Nephron (organoid): ENCODE measurements at regions not wholly inside any gene's neighbourhood (a gene's known extent, or its start where the extent isn't known, plus 50 kb on each side); places are given as distances from the start of the nearest gene placed in this dataset.
A peak's percentile ranks its signal among the peaks of the same experiment; 100 is the strongest.

ENCODE experiments used
- H3K27ac Mint-ChIP-seq, 3 experiments: 2 replicates each; pipeline ENCODE4 v1.8.0; 2020; ENCODE audit warnings: mixed read lengths in 3 of 3, mild to moderate bottlenecking in 2 of 3, moderate library complexity in 1 of 3
- H3K27me3 Mint-ChIP-seq: 2 replicates; pipeline ENCODE4 v1.8.0; 2021; ENCODE audit warnings: low read depth, mild to moderate bottlenecking, moderate library complexity, mixed read lengths
- H3K36me3 Mint-ChIP-seq: 2 replicates; pipeline ENCODE4 v1.8.0; 2020; ENCODE audit warnings: low read depth, mixed read lengths
- H3K4me1 Mint-ChIP-seq: 2 replicates; pipeline ENCODE4 v1.8.0; 2020; ENCODE audit warnings: mixed read lengths
- H3K4me3 Mint-ChIP-seq, 3 experiments: 2 replicates each; pipeline ENCODE4 v1.8.0; 2020; ENCODE audit warnings: mild to moderate bottlenecking in 3 of 3, mixed read lengths in 3 of 3, moderate library complexity in 2 of 3
- H3K9me3 Mint-ChIP-seq: 2 replicates; pipeline ENCODE4 v1.8.0; 2020; ENCODE audit warnings: mixed read lengths
- TF ChIP-seq, protein P1 (sequence below), 3 experiments: fragments of 200-600 bp; sonication (generic); IDR thresholded peaks; one replicate each; pipeline ENCODE4 v1.5.0; 2021; ENCODE audit warnings: antibody characterized with exemption in 3 of 3; ENCODE audit not compliant: unreplicated experiment in 3 of 3

DNA sequence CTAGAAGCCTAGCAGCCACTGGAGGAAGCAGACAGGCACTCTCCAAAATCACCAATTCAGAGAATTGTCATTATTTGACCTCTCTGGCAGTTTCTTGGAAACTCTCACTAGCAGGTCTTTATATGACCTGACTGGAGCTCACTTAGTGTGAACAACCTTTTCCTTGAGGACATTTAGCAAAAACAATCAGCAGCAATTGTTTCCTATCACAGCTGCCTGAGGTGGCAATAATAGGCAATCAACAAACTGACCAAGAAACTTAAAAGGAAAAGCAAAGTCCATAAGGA, 162.4 kb upstream of the STT3B start:
- H3K27ac Mint-ChIP-seq = peak overlapping the region; percentile 60 to 86 (median 62)
- H3K4me3 Mint-ChIP-seq = no peak overlapping the region
- H3K9me3 Mint-ChIP-seq = peaks cover 2% of the 10 kb centered on the region
- TF ChIP-seq, protein P1, sequence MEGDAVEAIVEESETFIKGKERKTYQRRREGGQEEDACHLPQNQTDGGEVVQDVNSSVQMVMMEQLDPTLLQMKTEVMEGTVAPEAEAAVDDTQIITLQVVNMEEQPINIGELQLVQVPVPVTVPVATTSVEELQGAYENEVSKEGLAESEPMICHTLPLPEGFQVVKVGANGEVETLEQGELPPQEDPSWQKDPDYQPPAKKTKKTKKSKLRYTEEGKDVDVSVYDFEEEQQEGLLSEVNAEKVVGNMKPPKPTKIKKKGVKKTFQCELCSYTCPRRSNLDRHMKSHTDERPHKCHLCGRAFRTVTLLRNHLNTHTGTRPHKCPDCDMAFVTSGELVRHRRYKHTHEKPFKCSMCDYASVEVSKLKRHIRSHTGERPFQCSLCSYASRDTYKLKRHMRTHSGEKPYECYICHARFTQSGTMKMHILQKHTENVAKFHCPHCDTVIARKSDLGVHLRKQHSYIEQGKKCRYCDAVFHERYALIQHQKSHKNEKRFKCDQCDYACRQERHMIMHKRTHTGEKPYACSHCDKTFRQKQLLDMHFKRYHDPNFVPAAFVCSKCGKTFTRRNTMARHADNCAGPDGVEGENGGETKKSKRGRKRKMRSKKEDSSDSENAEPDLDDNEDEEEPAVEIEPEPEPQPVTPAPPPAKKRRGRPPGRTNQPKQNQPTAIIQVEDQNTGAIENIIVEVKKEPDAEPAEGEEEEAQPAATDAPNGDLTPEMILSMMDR (IDR thresholded peaks at IDR 0.05; ENCODE audit: unreplicated experiment in 3 of 3) = no peak
- peaks cover 8% of the 10 kb centered on the region for H3K4me1 Mint-ChIP-seq
- H3K36me3 Mint-ChIP-seq = no peaks in the 10 kb centered on the region
- peaks cover 3% of the 10 kb centered on the region for H3K27me3 Mint-ChIP-seq

DNA sequence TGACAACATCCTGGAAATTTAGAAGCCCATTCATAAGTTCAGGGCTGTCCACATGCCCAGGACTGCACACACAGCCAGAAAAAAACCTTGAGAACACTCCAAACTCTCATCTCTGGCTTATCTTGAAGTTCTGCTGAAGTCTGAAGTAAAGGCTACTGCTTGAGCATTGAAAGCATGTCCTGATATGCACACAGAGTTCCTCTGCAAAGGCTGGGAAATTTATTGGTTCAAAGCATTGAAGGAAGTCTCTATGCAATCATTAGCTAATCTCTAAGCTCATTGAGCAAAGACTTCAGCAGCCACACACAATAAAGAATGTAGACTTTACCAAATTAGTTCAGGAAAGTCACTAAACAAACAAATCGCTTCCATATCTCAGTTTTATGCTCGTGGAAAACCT, 162.0 kb upstream of the STT3B start:
- H3K9me3 Mint-ChIP-seq = peaks cover 2% of the 10 kb centered on the region
- no peak overlapping the region for H3K4me3 Mint-ChIP-seq

DNA sequence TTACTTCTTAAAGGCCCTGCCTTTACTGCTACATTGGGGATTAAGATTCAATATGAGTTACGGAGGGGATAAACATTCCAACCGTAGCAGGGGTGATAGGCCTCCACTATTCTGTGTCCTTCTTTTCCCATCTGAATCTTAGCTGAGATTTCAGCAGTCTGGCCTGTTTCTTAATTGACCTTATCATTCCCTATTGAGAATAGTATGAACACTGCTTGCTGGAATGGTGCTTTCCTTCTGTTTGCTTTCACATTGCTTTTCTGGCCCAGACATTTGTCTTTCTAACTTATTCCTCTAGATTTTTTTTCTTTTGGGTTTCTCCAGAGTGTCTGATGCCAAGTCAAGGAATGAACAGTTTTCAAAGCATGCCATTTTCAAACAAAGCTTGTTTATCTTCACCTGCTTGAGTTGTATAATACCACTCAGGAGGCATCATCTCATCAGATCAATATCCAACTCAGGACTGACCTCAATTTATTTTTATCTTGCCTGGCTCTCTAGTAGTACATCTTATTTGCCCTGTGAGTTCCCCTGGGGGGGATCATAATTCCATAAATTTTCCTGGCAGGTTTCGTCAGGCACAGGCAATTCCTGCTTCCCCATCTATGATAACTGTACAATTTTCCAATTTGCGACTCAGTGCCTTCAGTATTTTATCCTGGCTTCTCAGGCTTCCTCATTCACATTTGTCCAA, 161.1 kb upstream of the STT3B start:
- peaks cover 2% of the 10 kb centered on the region for H3K9me3 Mint-ChIP-seq
- no peak overlapping the region for H3K4me3 Mint-ChIP-seq
- no peaks in the 10 kb centered on the region for H3K27me3 Mint-ChIP-seq
- no peaks in the 10 kb centered on the region for H3K36me3 Mint-ChIP-seq
- no peak overlapping the region for H3K27ac Mint-ChIP-seq
- H3K4me1 Mint-ChIP-seq = peaks cover 8% of the 10 kb centered on the region
- TF ChIP-seq, protein P1 (IDR thresholded peaks at IDR 0.05; ENCODE audit: unreplicated experiment in 3 of 3) = no peak

More for the DNA sequence above, 162.0 kb upstream of the STT3B start:
- Mint-ChIP-seq H3K36me3 (no peaks in the 10 kb centered on the region), H3K4me1 (peaks cover 8% of the 10 kb centered on the region), H3K27me3 (no peaks in the 10 kb centered on the region), H3K27ac (peak overlapping the region in 1 of 3 experiments; percentile 60)
- TF ChIP-seq, protein P1 (IDR thresholded peaks at IDR 0.05; ENCODE audit: unreplicated experiment in 3 of 3) = no peak

DNA sequence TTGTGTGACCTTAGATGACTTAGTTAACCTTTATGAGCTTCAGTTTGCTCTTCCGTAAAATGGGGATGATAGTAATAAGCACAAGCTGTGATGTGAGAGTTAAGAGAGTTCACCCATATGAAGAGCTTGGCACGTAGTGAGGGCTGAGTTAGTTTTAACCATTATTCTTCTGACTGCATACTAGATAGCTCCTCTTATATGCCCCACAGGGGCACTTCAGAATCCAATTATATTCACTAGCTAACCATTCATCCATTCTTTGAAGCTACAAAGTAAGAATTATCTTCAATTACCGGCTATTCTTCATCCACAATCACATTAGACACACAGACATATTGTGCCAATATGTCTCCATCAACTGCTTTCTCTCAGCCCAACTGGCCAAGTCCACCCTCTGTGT, 159.0 kb upstream of the STT3B start:
- Mint-ChIP-seq H3K27ac (no peak overlapping the region), H3K4me3 (no peak overlapping the region), H3K4me1 (peaks cover 8% of the 10 kb centered on the region), H3K36me3 (no peaks in the 10 kb centered on the region), H3K27me3 (no peaks in the 10 kb centered on the region), H3K9me3 (peaks cover 2% of the 10 kb centered on the region)
- TF ChIP-seq, protein P1 (IDR thresholded peaks at IDR 0.05; ENCODE audit: unreplicated experiment in 3 of 3) = no peak

DNA sequence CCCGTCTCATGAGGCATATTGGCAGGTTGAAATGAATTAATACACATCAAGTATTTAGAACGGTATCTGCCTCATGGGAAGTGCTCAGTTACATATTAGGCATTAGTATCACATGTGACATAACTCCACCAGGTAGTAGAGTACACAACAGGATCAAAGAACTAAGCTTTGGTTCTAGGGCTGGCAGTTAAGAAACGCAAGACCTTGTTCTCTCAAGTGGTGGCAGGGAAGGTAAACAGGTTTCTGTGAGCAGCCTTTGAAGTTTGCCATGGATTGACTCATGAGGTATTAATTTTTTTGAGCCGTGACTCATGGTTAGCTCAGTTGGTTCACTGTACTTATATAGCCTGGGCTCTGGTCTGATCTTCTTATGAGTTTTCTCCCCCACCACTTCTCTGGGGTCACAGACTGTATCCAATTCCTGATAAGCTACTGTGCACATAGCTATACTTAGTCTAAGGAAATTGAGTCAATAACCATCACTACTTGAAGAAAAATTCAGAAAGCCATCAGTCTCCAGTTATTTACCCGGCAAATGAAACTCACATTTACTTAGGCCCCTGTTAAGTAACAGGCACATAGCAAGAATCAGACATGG, 155.6 kb upstream of the STT3B start:
- Mint-ChIP-seq H3K27ac (no peak overlapping the region), H3K27me3 (no peaks in the 10 kb centered on the region), H3K36me3 (no peaks in the 10 kb centered on the region), H3K4me3 (no peak overlapping the region), H3K4me1 (peaks cover under 1% of the 10 kb centered on the region), H3K9me3 (no peaks in the 10 kb centered on the region)
- TF ChIP-seq, protein P1 (IDR thresholded peaks at IDR 0.05; ENCODE audit: unreplicated experiment in 3 of 3) = no peak

DNA sequence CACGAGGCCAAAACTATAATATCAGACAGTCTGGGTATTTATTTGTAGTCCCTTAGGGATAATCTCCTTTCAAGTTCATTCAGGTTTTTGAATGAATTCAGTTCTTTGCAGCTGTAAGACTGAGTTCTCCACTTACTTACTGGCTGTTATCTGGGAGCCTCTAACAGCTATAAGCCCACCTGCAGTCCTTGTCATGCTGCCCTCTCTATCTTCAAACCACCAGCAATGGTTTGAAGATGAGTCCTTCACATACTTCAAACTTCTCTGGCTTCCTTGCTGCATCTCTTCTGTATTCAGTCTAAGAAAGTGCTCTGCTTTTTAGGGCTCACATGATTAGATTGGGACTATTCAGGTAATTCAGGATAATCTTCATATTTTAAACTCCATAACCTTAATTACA, 154.5 kb upstream of the STT3B start:
- Mint-ChIP-seq H3K27me3 (no peaks in the 10 kb centered on the region), H3K4me3 (no peak overlapping the region)

More for the DNA sequence above, 154.5 kb upstream of the STT3B start:
- H3K27ac Mint-ChIP-seq = no peak overlapping the region
- H3K36me3 Mint-ChIP-seq = no peaks in the 10 kb centered on the region
- TF ChIP-seq, protein P1 (IDR thresholded peaks at IDR 0.05; ENCODE audit: unreplicated experiment in 3 of 3) = no peak
- H3K9me3 Mint-ChIP-seq = no peaks in the 10 kb centered on the region
- no peaks in the 10 kb centered on the region for H3K4me1 Mint-ChIP-seq
